SU-DHL-6 (cell line): ENCODE measurements at regions not wholly inside any gene's neighbourhood (a gene's known extent, or its start where the extent isn't known, plus 50 kb on each side); places are given as distances from the start of the nearest gene placed in this dataset.

Source experiments
- CTCF ChIP-seq: fragments of 200-600 bp; sonication (generic); IDR thresholded peaks from one replicate; pipeline ENCODE4 v1.5.1; 2017; ENCODE audit warnings: antibody characterized with exemption, mild to moderate bottlenecking, low read length, moderate library complexity; ENCODE audit not compliant: insufficient read depth, poor library complexity, severe bottlenecking
- EZH2phosphoT487 ChIP-seq: fragments of 200-600 bp; sonication (generic), shearing (Covaris generic); conservative IDR thresholded peaks from 2 replicates; pipeline ENCODE4 v1.6.1; 2018; ENCODE audit warnings: mild to moderate bottlenecking, antibody characterized with exemption, low read length, moderate library complexity, mixed read lengths

- TF ChIP-seq CTCF (no peak), EZH2phosphoT487 (no peak)
Observed at GRCh38 chr16:63629272-63629671, 1492.6 kb downstream of the CDH11 start.
